CD14-positive monocyte (primary cell): ENCODE measurements at regions not wholly inside any gene's neighbourhood (a gene's known extent, or its start where the extent isn't known, plus 50 kb on each side); places are given as distances from the start of the nearest gene placed in this dataset.

Source experiments
- DNase-seq, 3 donors: peaks; one replicate each; pipeline ENCODE4 v3.0.0-alpha.2; 2011 to 2022
- H2AFZ ChIP-seq: 2 replicates; pipeline ENCODE4 v1.6.0; 2012; ENCODE audit warnings: mild to moderate bottlenecking, low read depth, low read length, inconsistent platforms; ENCODE audit not compliant: insufficient read depth, poor library complexity, severe bottlenecking
- H3K27ac ChIP-seq, 2 donors: 1 replicate in 1 of 2; 2 replicates in 1 of 2; pipeline ENCODE4 v1.5.1; 2012 to 2013; ENCODE audit warnings: low read length in 2 of 2, control low read depth in 1 of 2, inconsistent platforms in 1 of 2, low read depth in 1 of 2, mild to moderate bottlenecking in 1 of 2
- H3K27me3 ChIP-seq, 2 donors: one replicate each; pipeline versions ENCODE4 v1.6.0 to v1.6.1; 2011 to 2013; ENCODE audit warnings: low read length in 2 of 2; ENCODE audit not compliant: control insufficient read depth in 2 of 2, insufficient read depth in 2 of 2
- H3K36me3 ChIP-seq, 2 donors: replicated peaks in 1 of 2; 1 replicate in 1 of 2; 2 replicates in 1 of 2; pipeline versions ENCODE4 v1.5.1 to v1.6.1; 2012 to 2013; ENCODE audit warnings: low read length in 2 of 2, control low read depth in 1 of 2, inconsistent platforms in 1 of 2, mild to moderate bottlenecking in 1 of 2; ENCODE audit not compliant: insufficient read depth in 2 of 2, control insufficient read depth in 1 of 2
- H3K4me1 ChIP-seq, 2 donors: 1 replicate in 1 of 2; 2 replicates in 1 of 2; pipeline versions ENCODE4 v1.5.1 to v1.6.1; 2012 to 2013; ENCODE audit warnings: low read length in 2 of 2, control low read depth in 1 of 2, inconsistent platforms in 1 of 2, mild to moderate bottlenecking in 1 of 2, moderate library complexity in 1 of 2; ENCODE audit not compliant: insufficient read depth in 2 of 2, control insufficient read depth in 1 of 2
- H3K4me2 ChIP-seq: replicated peaks from 2 replicates; pipeline ENCODE3; 2012; ENCODE audit warnings: low read length, moderate library complexity, mild to moderate bottlenecking; ENCODE audit not compliant: poor library complexity, severe bottlenecking; ENCODE audit errors: extremely low read depth
- H3K4me3 ChIP-seq, 3 experiments: fragments of 200-600 bp in 1 of 3; sonication (generic) in 1 of 3; replicated peaks in 1 of 3; 1 replicate in 2 of 3; 2 replicates in 1 of 3; pipeline ENCODE4 v1.5.1; 2011 to 2013; ENCODE audit warnings: low read length in 3 of 3, mild to moderate bottlenecking in 3 of 3, control low read depth in 2 of 3, low read depth in 2 of 3, inconsistent platforms in 1 of 3, moderate library complexity in 1 of 3
- H3K79me2 ChIP-seq: 2 replicates; pipeline ENCODE4 v1.6.0; 2012; ENCODE audit warnings: mild to moderate bottlenecking, control low read depth, inconsistent platforms, low read length, moderate library complexity; ENCODE audit not compliant: insufficient read depth
- H3K9ac ChIP-seq: 2 replicates; pipeline ENCODE4 v1.6.0; 2017; ENCODE audit warnings: low read length, mild to moderate bottlenecking; ENCODE audit not compliant: insufficient read depth, poor library complexity, severe bottlenecking
- H3K9me3 ChIP-seq, 2 donors: replicated peaks in 1 of 2; 1 replicate in 1 of 2; 2 replicates in 1 of 2; pipeline versions ENCODE4 v1.5.1 to v1.6.1; 2012 to 2013; ENCODE audit warnings: low read length in 2 of 2, control low read depth in 1 of 2; ENCODE audit not compliant: control insufficient read depth in 1 of 2, insufficient read depth in 1 of 2
- H4K20me1 ChIP-seq: 2 replicates; pipeline ENCODE4 v1.6.0; 2012; ENCODE audit warnings: mild to moderate bottlenecking, low read length, control low read depth, moderate library complexity; ENCODE audit not compliant: insufficient read depth
- H3K27ac Mint-ChIP-seq, 7 donors: one replicate each; pipeline ENCODE4 v1.8.0; 2020; ENCODE audit warnings: mild to moderate bottlenecking in 7 of 7, mixed read lengths in 7 of 7, moderate library complexity in 6 of 7, inconsistent platforms in 2 of 7
- H3K27me3 Mint-ChIP-seq, 3 donors: one replicate each; pipeline ENCODE4 v1.8.0; 2021 to 2022; ENCODE audit warnings: low read depth in 3 of 3, mild to moderate bottlenecking in 3 of 3, mixed read lengths in 3 of 3, moderate library complexity in 3 of 3, inconsistent platforms in 1 of 3
- H3K36me3 Mint-ChIP-seq, 2 donors: one replicate each; pipeline ENCODE4 v1.8.0; 2020; ENCODE audit warnings: mixed read lengths in 2 of 2, inconsistent platforms in 1 of 2, mild to moderate bottlenecking in 1 of 2
- H3K4me1 Mint-ChIP-seq: one replicate; pipeline ENCODE4 v1.8.0; 2020; ENCODE audit warnings: mild to moderate bottlenecking, mixed read lengths
- H3K4me3 Mint-ChIP-seq, 2 donors: one replicate each; pipeline ENCODE4 v1.8.0; 2020; ENCODE audit warnings: mild to moderate bottlenecking in 2 of 2, mixed read lengths in 2 of 2, moderate library complexity in 1 of 2
- H3K9me3 Mint-ChIP-seq, 7 donors: one replicate each; pipeline ENCODE4 v1.8.0; 2020 to 2022; ENCODE audit warnings: mixed read lengths in 7 of 7, mild to moderate bottlenecking in 6 of 7, moderate library complexity in 6 of 7, inconsistent platforms in 2 of 7
- CTCF ChIP-seq: fragments of 200-600 bp; IDR thresholded peaks from one replicate; pipeline ENCODE4 v1.8.0; 2022; ENCODE audit warnings: antibody characterized with exemption, mild to moderate bottlenecking
- WGBS: methylation state at CpG from one replicate; pipeline ENCODE4 v1.1.5; 2013; ENCODE audit warnings: missing lambda C conversion rate; ENCODE audit not compliant: insufficient coverage; 5-methylcytosine and 5-hydroxymethylcytosine counted together
- intact Hi-C, 2 donors: fragments of 100-400 bp; cut with micrococcal nuclease; formaldehyde crosslinking; loops; one replicate each; pipeline versions ENCODE4 v1.15.0 to v1.15.1; 2023

- H3K27me3 Mint-ChIP-seq, result no peaks in the 10 kb centered on the region
- no peak for TF ChIP-seq CTCF
- H3K9me3 Mint-ChIP-seq, result peaks cover 0 to 3% (median 0%) of the 10 kb centered on the region in 7 donors
- no peak for DNase-seq
- H3K4me3 Mint-ChIP-seq, result no peak overlapping the region
- Histone ChIP-seq H3K4me2 (no peak overlapping the region), H3K79me2 (no peaks in the 10 kb centered on the region), H3K9ac (no peak overlapping the region), H3K4me1 (peaks cover 0 to 5% of the 10 kb centered on the region in 2 donors), H3K27me3 (no peaks in the 10 kb centered on the region), H2AFZ (no peak overlapping the region), H4K20me1 (no peaks in the 10 kb centered on the region), H3K36me3 (no peaks in the 10 kb centered on the region), H3K27ac (no peak overlapping the region), H3K4me3 (no peak overlapping the region), H3K9me3 (no peaks in the 10 kb centered on the region)
- no peaks in the 10 kb centered on the region for H3K36me3 Mint-ChIP-seq
- no CpG with 5 or more reads among the region's 1 CpG for WGBS
- intact Hi-C loops, result no loop called here
- H3K4me1 Mint-ChIP-seq, result peaks cover 10% of the 10 kb centered on the region
- H3K27ac Mint-ChIP-seq, result no peak overlapping the region
Observed at GRCh38 chr13:104833221-104833620, 1702.2 kb downstream of the EFNB2 start.

GRCh38 chr13:104832231-104832630, 1703.2 kb downstream of the EFNB2 start:
- Histone ChIP-seq H3K36me3 (no peaks in the 10 kb centered on the region), H3K4me2 (no peak overlapping the region), H3K27me3 (no peaks in the 10 kb centered on the region), H3K4me1 (no peaks in the 10 kb centered on the region), H4K20me1 (no peaks in the 10 kb centered on the region), H3K27ac (no peak overlapping the region), H3K4me3 (no peak overlapping the region), H3K79me2 (no peaks in the 10 kb centered on the region), H2AFZ (no peak overlapping the region), H3K9me3 (no peaks in the 10 kb centered on the region), H3K9ac (no peak overlapping the region)
- WGBS, result 94% methylated on average over 2 of the region's 4 CpGs
- H3K4me3 Mint-ChIP-seq, result no peak overlapping the region
- H3K36me3 Mint-ChIP-seq, result no peaks in the 10 kb centered on the region
- H3K4me1 Mint-ChIP-seq, result peaks cover under 1% of the 10 kb centered on the region
- intact Hi-C loops, result no loop called here
- H3K27me3 Mint-ChIP-seq, result no peaks in the 10 kb centered on the region
- DNase-seq, result no peak
- H3K27ac Mint-ChIP-seq, result no peak overlapping the region
- peaks cover 0 to 8% (median 2%) of the 10 kb centered on the region in 7 donors for H3K9me3 Mint-ChIP-seq
- no peak for TF ChIP-seq CTCF
